GM12874 (cell line): ENCODE measurements at regions not wholly inside any gene's neighbourhood (a gene's known extent, or its start where the extent isn't known, plus 50 kb on each side); places are given as distances from the start of the nearest gene placed in this dataset.

Experiments
- CTCF ChIP-seq: IDR thresholded peaks from 2 replicates; pipeline ENCODE4 v1.5.1; 2011; ENCODE audit warnings: low read depth, mild to moderate bottlenecking, control low read depth, low read length, moderate library complexity; ENCODE audit not compliant: insufficient read depth

GRCh38 chr11:98703779-98704556 lies 316.8 kb upstream of the CNTN5 start:
- no peak for TF ChIP-seq CTCF

GRCh38 chr11:98710026-98710425 lies 310.7 kb upstream of the CNTN5 start:
- TF ChIP-seq CTCF: no peak

GRCh38 chr11:98710986-98711385 lies 309.8 kb upstream of the CNTN5 start:
- TF ChIP-seq CTCF: no peak

GRCh38 chr11:98720951-98721350 lies 299.8 kb upstream of the CNTN5 start:
- TF ChIP-seq CTCF: no peak

GRCh38 chr11:98725471-98725870 lies 295.3 kb upstream of the CNTN5 start:
- TF ChIP-seq CTCF: no peak

- no peak for TF ChIP-seq CTCF
These were observed 292.3 kb upstream of the CNTN5 start for GRCh38 chr11:98728421-98728820.

- TF ChIP-seq CTCF: no peak
These were observed 291.6 kb upstream of the CNTN5 start for GRCh38 chr11:98729118-98729517.
